Skin of body (tissue), 1 donor: ENCODE measurements at regions not wholly inside any gene's neighbourhood (a gene's known extent, or its start where the extent isn't known, plus 50 kb on each side); places are given as distances from the start of the nearest gene placed in this dataset.
"Not testable (repeated sequence)": the region's sequence is repeated elsewhere in the genome, so short reads cannot be mapped to it uniquely, and the experiment has no call there.

Experiments used
- DNase-seq: peaks from one replicate; lab custom pipeline; 2025; lab: John Stamatoyannopoulos, UW

- DNase-seq, result no peak
Measured at GRCh38 chr21:15468368-15468767, 261.4 kb upstream of the USP25 start.

GRCh38 chr21:15472108-15473040 is 257.4 kb upstream of the USP25 start:
- no peak for DNase-seq

GRCh38 chr21:15477773-15478172 is 252.0 kb upstream of the USP25 start:
- not testable (repeated sequence) for DNase-seq

- DNase-seq, result no peak
Measured at GRCh38 chr21:15480160-15480559, 249.6 kb upstream of the USP25 start.

- DNase-seq, result peak; percentile 82
Measured at GRCh38 chr21:15483138-15483780, 246.5 kb upstream of the USP25 start.

GRCh38 chr21:15486460-15487195 is 243.2 kb upstream of the USP25 start:
- no peak for DNase-seq

GRCh38 chr21:15487196-15487550 is 242.6 kb upstream of the USP25 start:
- no peak for DNase-seq

- no peak for DNase-seq
Measured at GRCh38 chr21:15491100-15491499, 238.7 kb upstream of the USP25 start.

- no peak for DNase-seq
Measured at GRCh38 chr21:15493646-15494045, 236.1 kb upstream of the USP25 start.

- DNase-seq, result no peak
Measured at GRCh38 chr21:15494481-15494880, 235.3 kb upstream of the USP25 start.

- no peak for DNase-seq
Measured at GRCh38 chr21:15495965-15496364, 233.8 kb upstream of the USP25 start.

- no peak for DNase-seq
Measured at GRCh38 chr21:15496911-15497310, 232.9 kb upstream of the USP25 start.

GRCh38 chr21:15498455-15498854 is 231.3 kb upstream of the USP25 start:
- DNase-seq, result no peak

GRCh38 chr21:15506086-15506485 is 223.7 kb upstream of the USP25 start:
- DNase-seq, result no peak

GRCh38 chr21:15508554-15508953 is 221.2 kb upstream of the USP25 start:
- DNase-seq, result no peak

GRCh38 chr21:15514073-15514946 is 215.5 kb upstream of the USP25 start:
- DNase-seq, result no peak

GRCh38 chr21:15515908-15516307 is 213.9 kb upstream of the USP25 start:
- DNase-seq, result no peak

GRCh38 chr21:15517394-15517793 is 212.4 kb upstream of the USP25 start:
- DNase-seq, result no peak

GRCh38 chr21:15520811-15521643 is 208.8 kb upstream of the USP25 start:
- no peak for DNase-seq

GRCh38 chr21:15521644-15522001 is 208.2 kb upstream of the USP25 start:
- DNase-seq, result no peak
